Activated T-cell treated with anti-CD3 and anti-CD28 coated beads for 1 hour (primary cell): ENCODE measurements at regions not wholly inside any gene's neighbourhood (a gene's known extent, or its start where the extent isn't known, plus 50 kb on each side); places are given as distances from the start of the nearest gene placed in this dataset.
"Not testable (repeated sequence)": the region's sequence is repeated elsewhere in the genome, so short reads cannot be mapped to it uniquely, and the experiment has no call there.

Experiments used
- DNase-seq: peaks from one replicate; pipeline ENCODE4 v3.0.0-alpha.2; 2020; ENCODE audit warnings: low read depth

DNA sequence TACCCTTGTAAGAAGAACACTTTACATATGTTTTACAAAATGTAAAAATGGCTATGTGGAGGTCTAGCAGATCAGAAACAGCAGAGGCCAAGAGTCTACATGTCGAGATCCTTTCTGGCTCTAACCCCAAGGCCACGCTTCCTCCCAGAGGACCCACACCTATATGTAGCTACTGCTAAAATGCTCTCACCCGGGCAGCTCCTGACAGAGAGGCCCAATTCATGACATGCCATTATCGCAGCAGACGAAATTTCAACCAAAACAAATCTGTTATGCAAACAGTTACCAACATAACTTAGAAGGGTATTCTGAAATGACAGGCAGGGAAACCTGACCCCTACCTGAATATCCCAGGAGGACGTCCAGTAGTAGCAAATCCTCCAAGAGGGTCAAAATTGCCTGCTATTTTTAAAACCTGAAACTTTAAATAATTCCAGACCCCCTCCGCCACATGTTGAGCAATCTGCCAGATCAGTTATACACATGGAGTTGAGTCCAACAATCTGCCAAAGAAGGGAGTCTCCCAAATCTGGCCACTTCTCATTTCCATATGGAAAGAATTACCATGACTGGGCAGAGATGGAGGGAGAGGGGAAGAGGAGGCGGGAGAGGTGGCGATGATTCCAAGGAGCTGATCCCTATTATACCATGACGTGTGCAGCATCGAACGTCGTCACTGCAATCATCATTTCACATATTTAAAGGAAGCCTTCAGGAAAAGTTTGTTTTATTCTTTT is 192.9 kb upstream of the TBL1X start:
- DNase-seq, result no peak

DNA sequence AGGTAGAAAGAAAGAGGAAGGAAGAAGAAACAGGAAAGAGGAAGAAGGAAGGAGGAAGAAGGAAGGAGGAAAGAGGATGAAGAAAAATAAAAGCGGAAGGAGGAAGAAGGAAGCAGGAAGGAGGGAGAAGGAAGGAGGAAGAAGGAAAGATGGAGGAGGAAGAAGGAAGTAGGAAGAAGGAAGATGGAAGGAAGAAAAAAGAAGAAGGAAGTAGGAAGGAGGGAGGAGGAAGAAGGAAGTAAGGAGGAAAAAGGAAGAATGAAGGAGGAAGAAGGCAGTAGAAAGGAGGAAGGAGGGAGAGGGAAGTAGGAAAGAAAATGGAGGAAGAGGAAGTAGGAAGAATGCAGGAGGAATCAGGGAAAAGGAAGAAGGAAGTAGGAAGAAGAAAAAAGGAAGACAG is 191.1 kb upstream of the TBL1X start:
- no peak for DNase-seq

DNA sequence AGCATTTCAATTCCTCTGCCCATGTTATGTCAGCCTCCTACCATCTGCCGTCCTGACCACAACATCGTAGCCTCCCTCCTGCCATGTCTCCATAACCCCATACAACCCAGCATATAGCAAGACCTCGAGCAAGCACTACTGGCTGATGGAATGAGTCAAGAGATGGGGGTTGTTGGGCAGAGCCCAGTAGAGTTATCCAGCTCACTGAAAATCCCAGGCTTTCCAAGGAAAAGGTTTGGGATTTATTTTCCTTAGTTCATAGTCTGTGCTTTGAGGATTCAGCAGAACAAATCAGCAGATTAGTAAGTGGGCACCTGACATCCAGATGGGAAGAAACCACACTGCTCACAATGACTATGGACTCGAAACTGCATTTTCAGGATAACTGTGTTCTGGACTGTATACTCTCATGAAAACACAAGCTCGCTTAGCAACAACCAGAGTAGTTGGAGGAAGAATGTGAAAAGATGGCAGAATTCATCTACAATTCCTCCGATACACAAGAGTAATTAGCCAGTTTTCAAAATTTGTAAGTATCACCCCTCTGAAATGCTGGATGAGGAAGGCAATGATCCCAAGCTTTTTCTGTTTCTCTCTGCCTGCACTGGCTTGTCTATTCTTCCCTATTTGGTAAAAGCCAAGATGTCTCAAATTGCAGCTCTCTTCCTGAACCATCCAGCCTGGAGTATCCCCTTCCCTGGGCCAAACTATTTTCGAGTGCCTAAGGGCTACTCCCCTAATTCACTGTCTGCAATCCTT is 186.2 kb upstream of the TBL1X start:
- DNase-seq, result no peak

DNA sequence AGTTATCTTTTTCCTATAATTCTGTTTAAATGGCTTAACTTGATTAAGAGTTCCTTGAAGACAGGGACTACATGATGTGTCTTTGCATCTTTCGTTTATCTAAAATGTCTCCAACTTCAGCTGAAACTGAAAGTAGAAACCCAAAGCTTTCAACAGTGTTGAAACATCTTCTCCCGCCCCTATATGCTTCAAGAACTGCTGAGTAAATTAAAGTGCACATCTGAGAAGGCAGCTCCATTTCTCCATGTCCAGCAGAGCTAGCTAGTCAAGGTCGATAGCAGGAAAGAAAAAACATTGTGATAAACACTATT is 185.7 kb upstream of the TBL1X start:
- DNase-seq, result no peak

DNA sequence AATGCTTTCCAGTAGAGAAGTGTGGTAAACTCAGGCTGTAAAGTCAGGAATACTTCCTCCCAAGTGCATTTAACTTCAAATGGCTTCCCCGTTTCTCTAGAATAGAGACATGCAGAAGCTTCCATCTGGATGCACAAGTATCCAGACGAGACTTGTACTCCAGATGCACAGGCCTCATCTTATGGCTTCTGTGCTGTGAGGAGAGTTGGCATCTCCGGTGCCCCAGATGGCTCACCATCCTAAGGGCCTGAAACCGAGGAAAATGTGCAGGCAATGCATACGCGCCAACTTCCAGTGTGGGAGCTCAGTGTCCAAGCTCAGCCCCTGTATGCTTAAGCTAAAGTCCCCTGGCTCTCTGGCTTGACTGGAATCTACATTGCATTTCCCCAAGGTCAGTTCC is 184.0 kb upstream of the TBL1X start:
- no peak for DNase-seq

DNA sequence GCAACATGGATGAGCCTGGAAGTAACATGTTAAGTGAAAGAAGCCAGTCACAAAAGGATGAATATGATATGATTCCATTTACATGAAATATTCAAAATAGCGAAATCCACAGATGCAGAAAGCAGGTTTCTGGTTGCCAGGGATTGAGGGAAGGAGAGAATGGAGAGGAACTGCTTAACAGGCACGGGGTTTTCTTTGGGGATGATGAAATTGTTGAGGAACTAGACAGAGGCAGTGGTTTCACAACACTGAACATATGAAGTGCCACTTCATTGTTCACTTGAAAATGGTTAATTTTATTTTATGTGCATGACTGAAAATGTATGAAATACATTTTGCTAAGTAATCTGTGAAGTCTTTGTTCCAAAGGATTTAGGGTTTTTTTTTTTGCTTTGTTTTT is 182.5 kb upstream of the TBL1X start:
- no peak for DNase-seq

DNA sequence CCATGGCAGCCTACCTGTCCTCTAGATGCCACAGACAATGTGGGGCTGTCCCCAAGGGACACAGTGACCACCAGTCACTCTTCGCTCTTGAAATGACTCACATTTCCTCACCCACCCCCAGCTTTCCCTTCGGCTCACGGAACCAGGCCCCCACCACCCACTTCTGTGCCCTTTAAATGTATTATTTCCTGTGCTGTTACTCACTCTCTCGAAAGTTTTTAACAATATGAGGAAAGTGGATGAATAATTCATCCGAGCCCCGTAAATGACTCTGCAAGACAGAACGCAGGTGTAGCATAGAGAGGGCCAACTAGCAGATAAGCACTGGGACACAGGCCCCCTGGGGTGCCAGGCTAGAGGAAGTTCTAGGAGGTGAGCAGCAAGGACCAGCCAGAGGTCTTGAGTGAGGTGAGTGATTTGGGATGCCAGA is 179.5 kb upstream of the TBL1X start:
- peak; percentile 1 for DNase-seq

DNA sequence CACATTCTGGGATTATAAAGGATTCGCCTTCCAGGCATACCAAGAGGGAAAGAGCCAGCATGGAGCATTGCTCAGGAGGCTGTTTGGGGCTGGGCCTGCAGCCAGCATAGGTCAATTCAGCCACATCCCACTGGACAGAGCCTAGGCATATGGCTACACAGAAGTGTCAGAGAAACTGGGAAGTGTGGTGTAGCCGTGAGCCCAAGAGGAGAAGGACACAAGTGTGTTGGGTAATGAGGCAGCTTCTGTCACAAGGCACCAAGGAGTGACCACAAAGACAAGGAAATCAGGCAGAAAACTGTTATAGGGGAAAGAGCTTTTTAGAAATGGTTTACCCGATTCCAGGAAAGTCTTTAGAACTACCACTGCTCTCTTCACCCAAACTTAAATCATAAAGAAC is 178.6 kb upstream of the TBL1X start:
- DNase-seq, result no peak

DNA sequence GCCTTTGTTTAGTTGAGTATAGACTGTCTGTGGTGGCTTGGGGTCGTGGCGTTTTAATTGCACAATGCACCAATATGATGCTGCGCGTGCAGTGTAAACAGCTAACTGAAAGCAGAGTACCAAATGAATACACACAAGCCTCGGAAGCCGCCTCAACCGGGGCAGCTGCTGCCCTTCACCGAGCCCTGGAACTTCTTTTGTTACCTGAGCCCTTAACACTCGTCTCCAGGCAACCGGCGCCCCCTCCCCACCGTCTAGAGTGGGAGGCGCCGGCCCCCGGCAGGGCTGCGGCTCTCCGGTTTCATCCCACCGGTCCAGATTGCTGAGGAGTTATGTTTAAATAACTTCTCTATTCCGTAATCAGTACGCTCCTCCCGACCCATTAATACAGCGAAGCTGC is 173.2 kb upstream of the TBL1X start:
- DNase-seq, result no peak

DNA sequence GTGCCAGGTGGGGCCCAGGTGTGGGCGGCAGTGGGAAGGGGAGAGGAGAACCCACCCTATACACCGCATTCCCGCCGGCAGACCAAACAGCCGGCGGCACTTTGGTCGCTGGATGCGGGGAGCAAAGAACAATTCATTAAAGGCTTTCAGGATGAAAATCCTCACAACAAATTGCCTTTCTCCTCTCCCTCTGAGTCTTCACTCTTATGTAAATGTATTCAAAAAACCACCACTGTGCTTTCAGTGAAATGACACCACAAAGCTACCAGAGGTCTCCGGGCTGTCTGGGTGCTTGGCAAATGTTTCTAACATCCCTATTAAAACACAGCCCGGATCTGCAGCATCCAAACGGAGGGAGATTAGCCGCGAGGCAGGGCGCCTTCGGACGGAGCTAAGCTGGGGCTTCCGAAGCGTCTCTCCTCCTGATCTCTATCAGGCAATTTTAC is 171.8 kb upstream of the TBL1X start:
- DNase-seq, result no peak

DNA sequence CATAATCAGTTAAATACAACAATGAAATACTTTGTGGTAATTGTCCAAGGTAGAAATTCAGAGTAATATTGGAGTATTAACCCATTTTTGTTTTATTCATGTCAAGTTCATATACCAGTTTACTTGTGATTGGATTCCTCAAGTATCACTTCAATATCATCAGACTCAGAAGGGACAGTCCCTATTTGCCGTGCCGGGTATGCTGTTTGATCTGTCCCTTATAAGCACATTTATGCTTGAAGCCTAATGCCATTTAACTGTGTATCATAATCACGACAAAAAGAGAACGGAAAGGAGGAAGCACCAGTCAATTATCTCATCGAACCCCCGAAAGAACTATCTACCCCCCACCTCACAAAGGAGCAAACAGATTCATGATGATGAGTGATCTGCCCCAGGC is 171.0 kb upstream of the TBL1X start:
- DNase-seq, result no peak

DNA sequence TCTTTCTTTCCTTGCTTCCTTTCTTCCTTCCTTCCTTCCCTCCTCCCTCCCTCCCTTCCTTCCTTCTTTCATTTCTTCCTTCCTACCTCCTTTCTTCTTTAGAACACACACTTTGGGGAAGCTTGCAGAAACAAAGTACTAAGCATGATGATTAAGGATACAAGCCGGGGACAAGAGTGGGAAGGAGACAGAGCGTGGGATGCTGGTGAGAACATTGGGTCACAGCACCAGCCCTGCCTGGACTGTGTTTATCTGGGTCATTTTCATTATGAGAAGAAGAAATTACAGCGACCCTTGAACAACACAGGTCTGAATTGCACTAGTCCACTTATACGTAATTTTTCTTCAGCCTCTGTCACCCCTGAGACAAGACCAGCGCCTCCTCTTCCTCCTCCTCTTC is 169.3 kb upstream of the TBL1X start:
- DNase-seq, result no peak

DNA sequence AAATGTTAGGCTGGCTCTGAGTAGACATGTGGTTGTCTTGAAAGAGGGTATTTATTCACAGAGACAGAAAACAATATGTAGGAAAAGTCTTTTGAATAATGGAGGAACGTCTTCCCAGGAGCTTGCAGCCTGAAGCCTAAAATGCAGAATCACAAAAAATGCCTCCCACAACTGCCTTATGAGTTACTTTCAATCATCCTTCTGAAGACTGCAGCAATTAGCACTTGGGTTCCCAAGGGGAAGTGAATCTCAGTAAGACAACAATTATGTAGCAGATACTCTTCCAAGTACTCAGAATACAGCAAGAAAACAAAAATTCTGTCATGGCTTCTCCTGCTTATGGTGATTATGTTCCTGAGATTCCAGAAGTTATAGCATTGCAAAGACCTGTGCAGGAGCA is 166.6 kb upstream of the TBL1X start:
- no peak for DNase-seq

DNA sequence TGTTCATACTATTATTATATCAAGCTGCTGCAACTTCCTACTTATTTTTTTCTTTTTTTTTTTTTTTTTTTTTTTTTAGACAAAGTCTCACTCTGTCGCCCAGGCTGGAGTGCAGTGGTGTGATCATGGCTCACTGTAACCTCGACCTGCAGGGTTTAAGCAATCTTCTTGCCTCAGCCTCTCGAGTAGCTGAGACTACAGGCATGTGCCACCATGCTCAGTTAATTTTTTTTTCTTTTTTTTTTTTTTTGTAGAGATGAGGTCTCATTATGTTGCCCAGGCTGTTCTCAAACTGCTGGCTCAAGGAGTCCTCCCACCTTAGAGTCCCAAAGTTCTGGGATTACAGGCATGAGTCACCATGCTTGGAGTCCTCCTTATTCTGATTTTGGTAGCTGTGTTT is 165.2 kb upstream of the TBL1X start:
- not testable (repeated sequence) for DNase-seq

DNA sequence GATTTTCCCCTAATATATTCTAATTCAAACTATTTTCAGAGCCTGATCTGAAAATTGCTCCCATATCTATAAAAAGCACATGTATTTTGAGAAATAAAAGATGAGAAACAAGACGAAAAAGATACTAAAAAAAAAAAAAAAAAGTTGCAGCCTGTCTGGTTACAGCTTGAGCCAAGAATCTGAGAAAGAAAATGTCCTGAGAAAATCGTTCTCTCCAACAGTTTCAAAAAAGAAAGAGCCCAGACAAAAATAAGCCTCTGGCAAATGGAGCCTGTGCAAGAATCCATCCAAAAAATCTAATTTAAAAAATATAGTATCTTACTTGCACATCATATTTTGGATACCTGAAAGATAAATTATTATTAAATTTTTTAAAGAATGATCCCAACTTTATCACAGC is 163.0 kb upstream of the TBL1X start:
- no peak for DNase-seq

DNA sequence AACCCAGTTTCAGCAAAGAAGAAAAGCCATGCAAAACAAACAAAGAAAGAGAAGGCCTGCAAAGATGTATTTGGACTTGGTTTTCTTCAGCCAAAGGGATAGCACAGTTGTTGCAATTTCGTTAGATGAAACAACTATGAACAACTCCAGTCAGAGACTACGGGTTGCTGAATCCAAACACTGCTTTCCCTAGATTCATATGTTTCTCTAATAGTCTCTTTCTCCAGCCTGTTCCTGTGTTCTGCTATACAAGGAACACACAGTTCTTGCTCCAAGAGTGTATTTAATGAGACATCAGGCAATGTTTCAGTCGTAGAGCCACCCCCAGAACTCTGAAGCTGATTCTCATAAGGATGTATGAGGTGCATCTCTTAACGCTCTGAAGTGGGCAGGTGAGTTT is 162.5 kb upstream of the TBL1X start:
- no peak for DNase-seq

DNA sequence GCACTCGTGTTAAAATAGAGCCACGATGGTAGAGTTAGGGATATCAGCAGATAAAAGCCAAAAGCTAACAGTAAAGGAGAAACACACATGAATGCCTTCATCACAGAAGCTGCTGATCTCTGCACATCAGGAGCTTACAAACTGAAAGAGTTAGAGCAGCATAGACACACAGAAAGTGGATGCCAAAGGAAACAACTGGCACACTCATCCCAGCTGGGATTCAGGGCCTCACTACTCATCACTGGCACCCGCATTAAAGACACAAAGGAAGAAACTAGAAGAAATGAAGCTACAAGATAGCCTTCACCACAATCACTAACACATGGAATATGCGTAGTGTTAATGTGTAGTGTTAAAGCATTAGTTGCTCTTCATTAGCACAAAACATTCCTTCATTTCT is 156.4 kb upstream of the TBL1X start:
- no peak for DNase-seq

DNA sequence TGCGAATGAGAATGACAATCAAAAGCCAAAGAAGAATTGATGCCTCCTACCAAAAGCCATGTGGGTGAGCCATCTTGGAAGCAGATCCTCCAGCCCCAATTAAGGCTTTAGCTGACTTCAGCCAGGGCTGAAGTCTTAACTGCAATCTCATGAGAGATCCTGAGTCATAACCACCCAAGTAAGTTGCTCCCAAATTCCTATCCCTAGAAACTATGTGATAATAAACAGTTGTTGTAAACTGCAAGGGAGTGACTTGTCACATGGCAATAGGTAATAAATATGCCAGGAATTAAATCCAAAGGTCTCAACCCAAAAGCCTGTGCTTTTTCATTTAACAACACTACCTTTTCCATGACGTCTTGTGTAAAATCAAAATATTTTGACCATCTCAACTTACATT is 154.2 kb upstream of the TBL1X start:
- no peak for DNase-seq

DNA sequence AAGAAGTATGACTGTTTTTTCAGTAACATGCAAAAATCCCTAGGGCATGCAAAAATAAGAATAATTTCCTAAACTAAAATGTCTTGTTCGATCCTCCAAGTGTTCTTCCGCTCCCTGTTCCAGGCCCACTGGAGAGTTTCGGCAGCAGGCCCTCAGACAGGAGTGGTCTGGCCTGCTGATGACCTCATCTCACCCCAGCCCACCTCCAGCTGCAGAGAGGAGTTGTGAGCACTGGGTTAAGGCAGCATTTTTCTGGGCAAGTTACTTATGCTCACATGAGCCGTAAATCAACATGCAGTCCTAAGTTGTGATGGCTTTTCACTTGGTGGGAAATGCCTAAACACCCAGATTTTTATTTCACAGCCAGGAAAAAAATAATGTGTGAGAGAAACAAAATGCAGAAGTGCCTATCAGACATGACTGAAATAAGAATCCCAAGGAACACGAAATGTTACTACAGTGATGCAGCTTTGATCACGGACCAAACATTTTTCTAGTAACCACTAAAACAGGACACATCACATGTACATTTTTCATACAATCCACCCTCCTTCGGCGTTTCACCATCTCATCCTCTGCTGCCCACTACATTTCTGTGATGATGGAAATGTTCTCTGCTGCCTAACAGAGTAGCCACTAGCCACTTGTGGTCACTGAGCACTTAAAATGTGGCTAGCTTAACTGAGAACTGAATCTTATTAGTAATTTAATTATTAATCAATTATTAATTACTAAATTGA is 153.3 kb upstream of the TBL1X start:
- no peak for DNase-seq

DNA sequence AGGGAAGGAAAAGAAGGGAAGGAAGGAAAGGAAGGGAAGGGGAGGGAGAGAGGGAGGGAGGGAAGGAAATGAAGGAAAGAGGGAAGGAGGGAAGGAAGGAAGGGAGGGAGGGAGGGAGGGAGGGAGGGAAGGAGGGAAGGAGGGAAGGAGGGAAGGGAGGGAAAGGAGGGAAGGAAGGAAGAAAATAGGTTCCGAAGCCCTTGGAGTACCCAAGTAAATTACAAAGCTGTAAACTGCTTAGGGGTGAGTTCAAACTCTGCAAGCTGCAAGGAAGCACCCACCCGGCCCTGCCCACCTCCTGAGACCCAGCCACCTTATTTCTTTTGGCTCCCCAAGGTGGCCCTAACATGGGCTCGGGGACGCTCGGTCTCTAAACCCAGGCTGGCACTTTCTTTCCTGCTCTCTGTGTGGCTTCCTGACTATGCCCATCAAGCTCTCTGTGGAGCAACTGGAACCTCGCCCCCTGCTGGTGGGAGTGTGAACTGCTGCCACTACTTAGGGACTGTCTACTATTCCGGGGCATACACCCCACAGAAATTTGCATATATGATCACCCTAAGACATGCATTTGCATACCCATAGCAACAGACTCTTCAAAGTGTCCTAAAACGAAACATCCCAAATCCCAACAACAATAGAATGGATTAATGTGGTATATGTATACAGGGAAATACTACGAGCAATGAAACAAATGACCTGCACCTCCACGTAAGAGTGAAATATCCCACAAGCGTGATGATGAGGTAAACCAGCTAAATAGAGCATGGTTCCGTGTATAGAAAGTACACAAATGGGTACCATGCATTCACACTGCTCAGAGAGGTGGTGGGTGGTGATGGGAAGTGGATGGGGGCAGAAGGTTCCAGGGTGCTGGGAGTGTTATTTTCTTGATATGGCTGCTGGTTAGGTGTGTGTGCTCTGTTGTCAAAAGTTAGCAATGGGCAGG is 151.7 kb upstream of the TBL1X start:
- DNase-seq, result peak; percentile 59

DNA sequence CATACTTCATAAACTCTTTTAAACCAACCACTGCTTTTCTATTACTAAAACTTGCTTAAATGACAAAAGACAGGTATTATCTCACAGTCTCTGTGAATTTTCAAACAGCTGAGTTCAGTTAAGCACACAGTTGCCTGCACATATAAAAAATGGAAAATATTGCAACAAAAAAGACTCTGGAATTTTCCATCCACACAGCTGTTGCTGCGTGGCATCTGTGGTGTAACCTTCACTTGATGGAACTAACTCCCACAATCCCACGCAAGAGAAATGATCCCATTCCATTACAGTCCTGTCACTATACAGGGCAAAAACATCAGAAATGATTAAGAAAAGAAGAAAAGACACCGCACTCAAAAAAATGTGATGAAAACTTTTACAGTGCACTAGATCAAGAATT is 149.8 kb upstream of the TBL1X start:
- no peak for DNase-seq

DNA sequence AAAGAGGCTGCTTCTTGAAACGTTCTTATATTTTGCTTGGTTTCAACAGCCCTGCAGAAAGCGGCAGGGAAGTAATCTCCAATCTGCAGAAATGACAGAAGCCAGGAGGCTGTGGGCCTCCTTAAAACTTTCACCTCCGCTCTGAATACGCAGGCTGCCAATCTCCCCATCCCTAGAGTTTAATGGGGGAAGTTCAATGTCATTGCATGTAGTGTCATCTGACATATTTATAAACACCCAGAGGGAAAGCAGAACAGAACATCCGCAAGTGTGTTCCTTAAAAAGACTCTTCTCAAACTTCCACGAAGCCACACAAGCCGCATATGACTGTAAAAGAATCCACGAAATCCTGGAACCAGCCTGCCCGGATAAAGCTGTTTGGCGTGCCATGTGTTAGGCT is 148.8 kb upstream of the TBL1X start:
- no peak for DNase-seq
